Ovary (tissue), 7 donors: ENCODE measurements at regions not wholly inside any gene's neighbourhood (a gene's known extent, or its start where the extent isn't known, plus 50 kb on each side); places are given as distances from the start of the nearest gene placed in this dataset.

Experiments
- DNase-seq, 5 donors: peaks; one replicate each; pipeline ENCODE4 v3.0.0-alpha.2; 2019 to 2020
- H3K27ac ChIP-seq, 2 donors: fragments of 200-600 bp; one replicate each; pipeline versions ENCODE4 v1.5.1 to v1.8.0; 2019 to 2022
- H3K27me3 ChIP-seq: fragments of 200-600 bp; one replicate; pipeline ENCODE4 v1.8.0; 2022
- H3K36me3 ChIP-seq: fragments of 200-600 bp; sonication (generic); one replicate; pipeline ENCODE4 v1.5.1; 2019
- H3K4me1 ChIP-seq: one replicate; pipeline ENCODE4 v1.8.1; 2013; ENCODE audit warnings: mild to moderate bottlenecking, moderate library complexity; ENCODE audit not compliant: insufficient read depth
- H3K4me3 ChIP-seq: fragments of 200-600 bp; sonication (generic); one replicate; pipeline ENCODE4 v1.5.1; 2017
- H3K9me3 ChIP-seq, 2 donors: fragments of 200-600 bp in 1 of 2; sonication (generic) in 1 of 2; one replicate each; pipeline versions ENCODE4 v1.5.1 to v1.8.1; 2013 to 2019; ENCODE audit warnings: mild to moderate bottlenecking in 1 of 2, moderate library complexity in 1 of 2
- CTCF ChIP-seq, 3 donors: fragments of 450-650 bp in 2 of 3; fragments of 200-600 bp in 1 of 3; IDR thresholded peaks; one replicate each; pipeline versions ENCODE4 v1.5.1 to v1.8.0; 2016 to 2022; ENCODE audit warnings: antibody characterized with exemption in 3 of 3, mild to moderate bottlenecking in 1 of 3
- EP300 ChIP-seq: sonication (generic); formaldehyde crosslinking; IDR thresholded peaks from one replicate; pipeline ENCODE4 v1.6.1; 2017; ENCODE audit warnings: antibody characterized with exemption
- POLR2A ChIP-seq: fragments of 450-650 bp; IDR thresholded peaks from one replicate; pipeline ENCODE4 v1.6.1; 2017; ENCODE audit warnings: antibody characterized with exemption, mild to moderate bottlenecking, moderate library complexity
- WGBS, 3 donors: extraction: QIAGEN DNeasy Blood & Tissue Kit in 1 of 3; methylation state at CpG; one replicate each; pipeline versions ENCODE4 v1.1.5 to v1.1.7; 2013 to 2017; 5-methylcytosine and 5-hydroxymethylcytosine counted together
- intact Hi-C, 4 donors: fragments of 100-400 bp; cut with DNase I; formaldehyde crosslinking; loops; one replicate each; pipeline versions ENCODE4 v1.11.0 to v1.15.1; 2022 to 2023
- donor health status: DM: no; HTN: no; CAD: no; lungs with moderate emphysema.
- donor health status: DM: no; HTN: no; CAD: no.
- donor health status: Bipolar disorder and iron deficiency.
- donor health status: DM: no; HTN: no; CAD: no.
- donor health status: DM: yes; HTN: yes; CAD: no.

- no peak overlapping the region for H3K27ac ChIP-seq
- 90 to 95% (median 91%) methylated on average over 2 of the region's 2 CpGs for whole genome bisulfite sequencing, 3 donors
- no peaks in the 10 kb centered on the region for H3K4me1 ChIP-seq
- H3K27me3 ChIP-seq = no peaks in the 10 kb centered on the region
- no peaks in the 10 kb centered on the region for H3K9me3 ChIP-seq
- H3K4me3 ChIP-seq = no peak overlapping the region
- H3K36me3 ChIP-seq = no peaks in the 10 kb centered on the region
- no peak for DNase-seq
- intact Hi-C loops = no loop called here
- no peak for TF ChIP-seq POLR2A
- TF ChIP-seq EP300 = no peak
- no peak for TF ChIP-seq CTCF (IDR thresholded peaks at IDR 0.05)
These were observed 53.6 kb upstream of the TMEM17 start for GRCh38 chr2:62559582-62559981.

GRCh38 chr2:62558743-62559142 is 52.7 kb upstream of the TMEM17 start:
- TF ChIP-seq EP300 (no peak), CTCF (IDR thresholded peaks at IDR 0.05) (no peak), POLR2A (no peak)
- no peaks in the 10 kb centered on the region for H3K4me1 ChIP-seq
- H3K27me3 ChIP-seq = no peaks in the 10 kb centered on the region
- no peaks in the 10 kb centered on the region for H3K9me3 ChIP-seq
- H3K4me3 ChIP-seq = no peak overlapping the region
- H3K36me3 ChIP-seq = no peaks in the 10 kb centered on the region
- no peak overlapping the region for H3K27ac ChIP-seq
- intact Hi-C loops = no loop called here
- 95 to 96% (median 96%) methylated on average over 1 of the region's 1 CpG for WGBS, 3 donors
- DNase-seq = no peak

GRCh38 chr2:62556086-62556485 is 50.1 kb upstream of the TMEM17 start:
- Histone ChIP-seq H3K27ac (no peak overlapping the region), H3K36me3 (no peaks in the 10 kb centered on the region), H3K27me3 (no peaks in the 10 kb centered on the region), H3K4me3 (no peak overlapping the region), H3K4me1 (no peaks in the 10 kb centered on the region), H3K9me3 (no peaks in the 10 kb centered on the region)
- whole genome bisulfite sequencing, 3 donors = 52 to 53% (median 53%) methylated on average over 3 of the region's 3 CpGs
- intact Hi-C loops = no loop called here
- TF ChIP-seq EP300 (no peak), CTCF (IDR thresholded peaks at IDR 0.05) (no peak), POLR2A (no peak)
- DNase-seq = no peak
